Activated CD8-positive, alpha-beta memory T cell treated with anti-CD3 and anti-CD28 coated beads for 24 hours (primary cell): ENCODE measurements at regions not wholly inside any gene's neighbourhood (a gene's known extent, or its start where the extent isn't known, plus 50 kb on each side); places are given as distances from the start of the nearest gene placed in this dataset.

Experiments
- DNase-seq: peaks from one replicate; pipeline ENCODE4 v3.0.0-alpha.2; 2020

DNA sequence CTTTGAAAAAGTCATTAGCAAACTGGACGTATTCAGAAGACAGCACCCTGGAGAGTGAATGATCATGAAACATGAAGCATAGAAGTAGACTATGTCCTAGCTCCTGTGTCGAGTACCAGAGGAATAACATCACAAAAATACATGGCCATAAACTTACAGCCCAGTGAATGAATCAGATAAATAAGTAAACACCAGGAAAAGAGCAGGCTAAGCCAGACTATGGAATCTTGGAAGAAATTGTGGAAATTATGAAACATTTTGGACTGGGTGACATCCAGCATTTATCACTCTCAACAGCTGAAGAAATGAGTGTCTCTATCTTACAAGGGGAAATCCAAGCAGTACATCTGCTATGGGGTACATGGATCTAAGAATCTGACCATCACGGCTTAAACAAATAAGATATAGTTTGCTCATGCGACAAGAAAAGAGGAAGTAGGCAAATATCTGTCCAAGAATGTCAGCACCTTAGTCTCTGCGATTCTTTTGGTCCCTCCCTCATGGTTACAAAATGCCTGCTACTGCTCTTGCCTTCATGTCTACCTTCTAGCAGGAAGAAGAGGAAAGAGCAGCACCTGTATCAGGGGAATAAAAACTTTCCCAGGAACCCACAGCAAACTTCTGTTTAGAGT is 481.5 kb downstream of the BCOR start:
- peak; percentile 47 for DNase-seq

DNA sequence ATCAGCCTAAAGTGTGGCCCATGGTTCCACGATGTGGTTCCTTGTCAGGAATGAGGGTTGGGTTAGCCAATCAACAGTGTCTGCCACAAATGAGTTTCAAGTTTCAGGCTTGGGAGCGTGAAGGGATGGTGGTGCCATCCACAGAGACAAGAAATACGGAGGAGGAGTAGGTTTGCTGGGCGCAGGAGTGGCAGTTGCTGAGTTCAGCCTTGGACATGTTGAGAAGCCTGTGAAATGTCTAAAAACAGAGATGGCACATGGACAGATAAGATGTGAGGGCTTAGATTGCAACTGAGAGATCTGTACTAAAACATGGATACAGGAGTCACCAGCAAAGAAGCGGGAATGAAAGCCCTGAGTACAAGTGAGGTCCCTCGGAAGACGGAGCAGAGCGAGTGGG is 481.0 kb downstream of the BCOR start:
- peak; percentile 49 for DNase-seq

DNA sequence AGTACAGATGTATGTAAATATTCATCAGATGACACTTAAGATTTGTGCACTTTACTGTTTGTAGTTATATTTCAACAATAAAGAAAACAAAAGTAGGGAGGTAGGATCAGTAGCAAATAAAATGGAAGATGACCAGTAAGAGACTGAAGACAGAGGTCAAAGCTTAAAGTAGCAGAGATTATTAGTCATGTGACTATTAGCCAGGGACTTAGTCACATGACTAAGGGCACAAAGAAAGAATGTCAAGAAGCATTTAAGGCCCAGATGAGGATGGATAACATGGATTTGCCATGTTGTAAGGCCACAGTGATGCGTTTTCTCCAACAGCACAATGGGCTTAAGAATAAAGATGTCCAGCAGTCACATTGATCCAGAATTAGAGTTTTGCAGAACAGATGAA is 479.6 kb downstream of the BCOR start:
- DNase-seq, result no peak

DNA sequence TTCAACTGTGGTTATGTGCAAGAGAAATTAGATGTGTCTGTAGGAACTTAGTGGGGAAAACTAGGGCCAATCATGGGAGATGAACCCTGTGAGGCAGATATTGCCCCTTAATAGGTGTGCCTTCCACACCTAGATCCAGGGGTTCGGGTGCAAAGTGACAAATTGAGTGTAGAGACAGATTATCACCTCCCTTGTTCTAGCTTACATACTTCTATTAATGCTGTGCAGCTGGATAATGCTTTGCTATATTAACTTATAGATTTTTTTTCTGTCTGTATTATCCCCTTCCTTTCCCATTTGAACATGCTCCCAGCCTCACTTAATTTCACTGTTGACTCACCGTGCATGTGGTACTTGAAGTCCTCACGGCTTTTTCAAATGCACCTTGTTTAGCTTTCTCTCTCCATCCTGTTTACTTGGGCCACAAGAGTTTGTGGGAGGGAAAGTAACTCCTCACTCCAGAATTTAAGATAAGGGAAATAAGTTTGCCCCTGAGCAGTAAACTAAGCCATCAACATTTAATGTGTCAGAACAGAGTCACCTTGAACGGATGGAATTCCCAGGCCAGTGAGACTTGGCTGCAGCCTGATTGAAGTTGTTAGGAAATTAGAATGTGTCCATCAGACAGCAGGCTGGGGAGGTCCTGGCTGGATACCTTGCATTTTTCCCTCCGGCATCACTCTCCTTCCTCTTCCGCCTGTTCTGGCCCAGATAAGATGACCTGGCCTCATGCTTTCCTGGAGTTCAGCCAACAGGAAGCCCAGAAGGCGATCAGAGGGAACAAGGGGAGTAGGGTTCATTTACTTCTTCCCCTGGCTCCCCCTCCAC is 478.4 kb downstream of the BCOR start:
- DNase-seq, result no peak

DNA sequence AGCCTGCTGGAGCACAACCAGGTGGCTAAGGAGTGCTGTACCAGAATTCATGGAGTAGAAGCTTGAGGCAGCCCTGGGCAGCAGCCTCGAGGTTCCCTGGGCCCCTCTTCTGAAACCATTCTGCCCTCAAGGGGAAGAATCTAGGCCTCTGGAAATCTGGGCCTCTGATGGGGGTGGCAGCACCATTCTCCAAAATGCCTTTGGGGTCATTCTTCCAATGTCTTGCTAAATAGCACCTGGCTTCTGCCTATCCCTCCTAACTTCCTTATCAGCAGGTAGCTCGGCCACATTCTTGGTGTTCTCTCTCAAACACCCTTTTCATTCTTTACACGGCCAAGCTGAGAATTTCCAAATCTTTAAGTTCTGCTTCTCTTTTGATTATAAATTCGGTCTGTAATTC is 473.6 kb downstream of the BCOR start:
- DNase-seq, result no peak

DNA sequence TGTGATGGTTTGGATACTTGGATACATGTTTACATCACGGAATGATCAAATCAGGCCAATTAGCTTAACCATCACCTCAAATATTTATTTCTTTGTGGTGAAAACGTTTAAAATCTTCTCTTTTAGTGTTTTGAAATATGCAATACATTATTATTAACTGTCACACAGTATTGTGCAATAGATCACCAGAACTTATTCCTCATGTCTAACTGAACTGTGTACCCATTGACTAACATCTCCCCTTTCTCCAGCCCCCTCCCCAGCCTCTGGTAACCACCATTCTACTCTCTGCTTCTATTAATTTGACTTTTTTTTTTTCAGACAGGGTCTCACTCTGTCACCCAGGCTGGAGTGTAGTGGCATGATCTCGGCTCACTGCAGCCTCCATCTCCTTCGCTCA is 471.9 kb downstream of the BCOR start:
- no peak for DNase-seq

DNA sequence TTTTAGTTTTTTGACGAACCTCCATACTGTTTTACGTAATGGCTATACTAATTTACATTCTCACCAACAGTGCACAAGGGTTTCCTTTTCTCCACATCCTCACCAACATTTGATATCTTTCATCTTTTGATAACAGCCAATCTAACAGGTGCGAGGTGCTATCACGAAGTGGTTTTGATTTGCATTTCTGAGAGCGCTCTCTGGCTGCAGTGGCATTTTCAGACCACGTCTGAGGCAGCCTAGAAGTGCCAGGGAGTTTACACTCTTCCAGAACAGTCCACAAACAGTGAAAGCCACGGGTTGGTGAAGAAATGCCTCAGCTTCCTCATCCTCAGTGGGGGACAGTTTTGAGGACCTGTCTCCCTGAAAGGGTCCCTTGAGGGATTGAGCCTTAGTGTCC is 471.0 kb downstream of the BCOR start:
- DNase-seq, result peak; percentile 51

DNA sequence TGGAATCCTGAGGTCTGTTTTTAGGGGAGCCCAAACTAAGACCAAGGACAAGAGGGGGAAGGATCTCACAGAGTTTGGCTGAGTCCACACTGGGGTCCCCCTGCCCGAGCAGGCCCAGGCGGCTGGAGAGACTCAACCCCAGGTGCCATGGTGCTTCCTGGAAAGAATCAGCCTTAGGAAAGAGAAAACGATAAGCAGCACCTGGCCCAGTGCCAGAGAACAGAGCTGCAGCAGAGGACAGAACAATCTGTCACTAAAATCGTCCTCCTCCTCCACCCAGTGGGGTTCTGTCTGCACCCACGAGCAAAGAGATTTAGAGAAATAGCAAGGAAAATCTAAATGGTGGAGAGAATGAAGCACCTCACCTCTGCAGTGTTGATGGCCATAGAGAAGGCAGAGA is 470.5 kb downstream of the BCOR start:
- DNase-seq, result no peak

DNA sequence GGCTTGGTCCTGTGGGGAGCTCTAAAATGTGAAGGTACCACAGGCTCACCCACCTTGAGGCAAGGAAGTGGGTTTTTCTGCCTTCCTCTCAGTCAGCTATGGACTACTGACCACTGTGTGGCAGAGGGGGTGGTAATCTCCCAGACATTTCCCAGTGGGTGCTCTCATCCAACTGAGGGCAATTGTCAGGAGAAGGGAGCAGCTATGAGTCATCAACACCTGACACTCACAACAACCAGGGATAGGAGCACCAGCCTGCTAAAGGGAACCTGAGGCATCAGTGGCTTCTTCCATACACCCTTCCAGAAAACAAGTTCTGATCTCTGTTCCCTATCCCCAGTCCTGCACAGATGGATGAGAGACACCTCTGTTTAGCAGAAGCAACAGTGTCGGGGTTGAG is 468.8 kb downstream of the BCOR start:
- DNase-seq, result peak; percentile 53

DNA sequence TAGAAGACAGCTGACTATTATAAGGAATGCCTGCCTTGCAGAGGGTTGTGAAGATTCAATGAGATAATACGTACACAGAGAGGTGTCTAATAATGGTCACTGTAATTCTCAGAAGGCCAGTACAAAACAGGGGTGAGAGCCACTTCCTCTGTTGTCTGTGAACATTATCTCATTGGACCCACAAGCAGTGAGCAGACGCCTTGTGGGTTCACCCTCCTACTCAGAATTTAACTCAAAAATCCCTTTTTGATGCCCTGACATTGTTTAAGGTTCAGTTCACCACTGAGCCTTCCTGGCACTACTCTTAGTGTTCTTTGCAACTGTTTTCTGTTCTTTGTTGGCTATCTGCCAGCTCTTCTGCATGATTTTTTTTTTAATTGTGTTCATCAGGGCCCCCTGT is 467.4 kb downstream of the BCOR start:
- no peak for DNase-seq

DNA sequence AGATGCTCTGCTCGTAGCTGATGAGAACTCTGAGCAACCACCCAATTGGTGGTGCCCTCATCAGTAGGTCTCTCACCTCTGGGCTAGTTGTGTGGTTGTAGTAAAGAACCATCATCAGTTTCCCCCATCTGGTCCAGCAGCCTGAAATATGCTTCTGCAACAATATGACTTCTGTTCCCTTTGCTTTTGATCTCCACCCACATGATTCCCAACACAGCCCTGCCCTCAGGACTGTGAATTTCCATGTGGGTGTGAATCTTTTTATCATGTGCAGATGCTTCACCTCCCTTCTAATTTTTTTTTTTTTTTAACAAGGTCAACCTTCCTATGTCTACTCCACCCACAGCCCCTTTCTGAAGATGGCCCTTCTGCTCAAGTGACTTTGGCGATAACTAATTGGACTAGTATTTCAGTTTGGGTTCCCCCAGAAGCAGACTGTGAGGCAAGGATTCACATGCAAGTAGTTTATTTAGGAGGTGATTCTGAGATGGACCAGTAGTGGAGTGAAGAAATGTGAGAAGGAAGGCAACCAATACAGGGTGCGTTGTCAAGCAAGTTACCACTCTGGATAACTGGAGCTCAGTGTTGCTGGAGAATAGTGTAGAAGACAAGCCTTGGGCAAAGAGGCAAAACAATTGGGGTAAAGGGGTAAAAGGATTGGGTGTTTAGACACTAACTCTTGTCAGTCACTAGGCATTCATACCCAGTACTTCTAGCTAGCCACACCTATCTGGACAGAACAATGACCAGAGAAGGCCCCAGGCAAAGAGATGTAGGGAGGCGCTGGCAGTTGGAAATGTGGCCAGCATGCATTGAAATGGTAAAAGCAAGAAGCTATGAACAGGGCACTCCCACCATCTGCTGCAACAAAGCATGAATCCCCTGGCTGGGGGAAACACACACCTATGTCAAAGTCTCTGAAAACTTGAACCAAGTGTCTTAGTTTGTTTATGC is 466.2 kb downstream of the BCOR start:
- peak; percentile 48 for DNase-seq

DNA sequence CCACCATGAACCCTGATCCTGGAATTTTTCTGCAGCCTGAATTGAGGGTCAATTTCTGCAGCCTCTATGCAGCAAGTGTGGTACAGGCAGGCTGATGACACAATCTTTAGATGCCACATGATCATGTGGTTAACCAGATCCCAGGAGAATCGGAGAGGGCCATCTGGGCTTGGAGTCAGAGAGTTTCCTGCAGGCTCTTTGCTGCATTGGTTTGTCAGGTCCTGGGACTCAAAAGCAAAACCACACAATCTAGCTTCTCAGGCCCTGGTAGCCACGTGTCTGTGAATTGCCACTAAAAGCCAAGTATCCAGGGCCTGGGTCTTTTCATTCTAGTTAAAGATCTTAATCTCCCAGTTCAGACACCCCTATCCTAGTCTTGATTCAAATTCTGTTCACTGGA is 464.5 kb downstream of the BCOR start:
- DNase-seq, result no peak

DNA sequence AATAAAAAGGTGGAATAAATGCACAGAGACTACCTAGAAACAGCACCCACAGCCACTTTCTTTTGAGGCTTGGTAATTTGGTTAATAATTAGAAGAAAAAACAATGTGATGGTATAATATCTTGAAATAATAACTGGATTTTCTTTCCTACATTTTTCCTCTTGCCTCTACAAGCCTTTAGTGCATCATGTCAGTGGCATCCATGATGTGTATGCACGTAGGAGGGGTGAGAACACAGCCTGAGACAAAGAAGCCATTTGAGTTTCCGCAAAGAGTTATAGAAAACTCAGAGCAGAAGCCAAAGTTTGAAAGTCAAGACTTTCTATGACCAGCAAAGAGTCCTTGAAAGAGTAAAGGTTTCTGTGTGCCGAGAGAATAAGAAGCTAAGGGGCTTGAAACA is 461.3 kb downstream of the BCOR start:
- no peak for DNase-seq

DNA sequence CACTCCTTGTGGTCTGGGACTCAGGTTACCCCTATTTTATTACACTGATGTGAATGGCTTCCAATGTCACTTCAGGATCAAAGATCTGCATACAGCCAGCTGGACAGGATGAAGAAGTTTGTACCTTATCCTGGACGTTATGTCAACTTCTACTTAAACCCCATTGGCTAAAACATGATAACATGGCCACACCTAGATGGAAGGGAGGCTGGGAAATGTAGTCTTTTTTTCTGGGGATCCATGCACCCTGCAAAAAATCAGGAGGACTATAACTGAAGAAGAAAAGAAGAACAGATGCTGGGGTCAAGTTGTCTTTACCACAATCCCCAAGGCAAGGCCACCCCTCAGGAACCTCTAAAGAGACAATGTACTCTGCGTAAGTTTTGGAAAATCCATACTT is 459.2 kb downstream of the BCOR start:
- DNase-seq, result no peak

DNA sequence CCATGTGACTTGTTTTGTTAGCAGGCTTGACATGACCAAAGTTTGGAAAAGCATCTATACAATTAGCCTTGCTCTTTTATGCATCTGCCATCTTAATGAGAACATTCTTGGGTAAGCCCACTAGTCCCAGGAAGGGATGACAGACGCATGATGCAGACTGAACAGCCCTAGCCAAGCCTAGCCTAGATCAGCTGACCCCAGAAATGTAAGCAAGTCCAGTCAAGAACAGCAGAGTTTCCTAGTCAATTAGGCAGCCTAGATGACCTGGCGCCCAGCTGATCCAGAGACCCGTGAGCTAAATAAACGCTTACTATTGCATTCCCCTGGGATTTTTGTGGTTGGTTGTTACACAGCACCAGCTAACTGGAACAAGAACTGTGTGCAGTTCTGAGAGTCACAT is 457.9 kb downstream of the BCOR start:
- no peak for DNase-seq

DNA sequence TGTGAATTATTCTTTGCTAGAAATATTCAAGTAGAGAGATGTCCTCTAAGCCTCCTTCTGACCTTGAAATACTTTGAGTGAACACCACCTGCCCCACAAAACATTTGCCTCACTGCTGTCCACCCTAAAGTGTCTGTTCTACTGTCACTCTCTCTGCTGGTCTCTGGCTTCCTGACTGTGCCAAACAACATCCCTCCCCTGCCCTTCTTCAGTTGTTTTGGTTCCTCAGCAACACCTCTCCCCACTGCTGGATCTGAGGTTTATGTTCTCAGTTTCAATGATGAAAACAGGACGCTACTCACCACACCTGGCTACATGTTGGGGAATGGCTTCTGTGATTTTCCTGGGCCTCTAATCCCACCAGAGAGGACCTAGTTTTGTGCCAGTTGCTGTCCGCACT is 456.9 kb downstream of the BCOR start:
- DNase-seq, result no peak

DNA sequence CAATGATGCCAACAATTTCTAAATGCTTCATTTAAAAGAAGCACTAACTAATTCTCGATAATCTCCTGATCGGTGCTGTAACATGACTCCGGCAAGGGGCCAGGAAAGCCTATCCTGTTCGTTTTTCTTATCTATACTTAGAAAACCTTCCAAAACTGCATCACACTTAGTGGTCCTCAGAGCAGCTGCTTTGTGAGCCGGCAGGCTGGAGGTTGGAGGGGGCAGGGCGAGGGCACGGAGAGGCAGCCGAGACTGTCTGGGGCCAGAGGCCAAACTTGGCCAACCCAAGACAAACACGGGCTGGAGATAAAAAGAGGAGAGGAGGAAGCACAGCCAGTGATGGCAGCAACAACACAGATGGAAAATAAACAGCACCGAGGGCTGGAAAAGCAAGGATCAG is 455.7 kb downstream of the BCOR start:
- no peak for DNase-seq

DNA sequence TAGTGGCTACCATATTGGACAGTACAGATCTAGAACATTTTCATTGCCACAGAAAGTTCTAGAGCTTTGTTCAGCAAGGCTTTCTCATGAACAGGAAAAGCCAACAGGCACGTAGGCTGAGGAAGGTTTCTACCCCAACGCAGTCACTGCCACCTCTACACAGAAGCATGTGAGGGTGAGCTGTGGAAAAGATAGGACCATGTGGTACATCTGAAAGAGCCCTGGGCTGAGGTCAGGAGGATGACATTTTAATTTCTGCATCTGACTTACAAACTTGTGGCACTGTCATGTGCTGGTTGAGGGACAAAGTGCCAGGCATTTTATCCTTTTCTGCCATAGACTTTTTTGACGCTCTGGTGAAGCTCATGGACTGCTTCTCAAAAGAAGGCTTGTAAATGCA is 454.2 kb downstream of the BCOR start:
- peak; percentile 46 for DNase-seq

DNA sequence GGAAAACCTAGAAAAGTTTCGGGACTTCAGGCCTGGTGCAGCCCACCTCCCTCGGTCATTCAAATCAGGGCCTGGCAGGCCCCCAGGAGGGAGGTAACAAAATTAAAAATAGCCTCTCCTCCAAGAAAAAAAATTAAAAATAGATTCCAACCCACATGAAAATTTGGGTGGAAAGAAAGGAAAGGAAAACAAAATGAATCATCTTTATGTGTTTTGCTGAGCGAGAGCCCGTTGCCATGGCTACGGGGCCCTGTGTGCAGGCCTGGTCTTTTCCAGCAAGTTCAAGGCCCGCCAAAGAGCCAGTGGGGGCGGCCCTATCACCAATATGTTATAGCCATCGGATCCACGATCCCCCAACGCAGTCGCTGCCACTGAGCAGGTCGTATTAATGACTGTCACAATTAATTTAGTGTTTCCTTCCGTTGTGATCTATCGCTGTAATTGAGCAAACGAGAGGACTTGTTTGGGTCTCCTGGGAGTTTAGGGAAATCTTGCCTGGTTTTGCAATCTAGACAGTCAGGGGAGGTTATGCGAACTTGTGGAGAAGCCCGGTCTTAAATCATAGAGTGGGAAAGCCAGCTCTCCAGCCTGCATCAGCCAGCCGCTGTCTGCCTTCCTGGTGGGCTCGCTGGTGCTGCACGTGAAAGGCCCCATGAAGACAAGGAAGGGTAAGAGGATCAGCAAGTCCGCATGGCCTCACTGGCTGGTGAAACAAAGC is 452.4 kb downstream of the BCOR start:
- DNase-seq, result no peak

DNA sequence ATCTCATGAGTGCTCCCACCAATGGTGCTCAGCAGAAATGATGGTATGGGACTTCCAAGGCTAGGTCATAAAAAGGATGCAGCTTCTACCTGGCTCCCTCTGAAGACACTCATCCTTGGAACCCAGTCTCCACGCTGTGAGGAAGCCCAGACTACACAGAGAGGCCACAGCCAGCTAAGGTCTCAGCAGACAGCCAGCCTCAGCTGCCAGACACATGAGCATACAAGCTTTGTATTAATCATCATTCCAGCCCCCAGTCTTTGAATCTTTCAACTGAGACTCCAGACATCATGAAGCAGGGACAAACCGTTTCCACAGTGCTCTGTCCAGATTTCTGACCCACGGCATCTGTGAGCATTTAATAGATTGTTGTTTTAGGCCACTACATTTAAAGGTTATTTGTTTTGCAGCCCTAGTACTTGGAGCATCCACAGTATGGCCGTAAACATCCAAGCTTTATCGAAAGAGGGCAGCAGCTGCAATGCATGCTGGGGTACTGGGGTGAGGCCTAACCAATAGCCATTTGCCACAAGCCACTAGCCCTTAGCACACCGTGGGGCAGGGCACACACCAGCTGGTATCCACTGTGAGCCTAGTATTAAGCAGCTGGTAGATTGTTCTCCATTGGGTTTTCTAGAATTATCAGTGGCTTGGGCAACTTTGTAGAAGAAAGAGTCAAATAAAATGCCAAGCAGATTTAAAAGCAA is 449.1 kb downstream of the BCOR start:
- DNase-seq, result no peak

DNA sequence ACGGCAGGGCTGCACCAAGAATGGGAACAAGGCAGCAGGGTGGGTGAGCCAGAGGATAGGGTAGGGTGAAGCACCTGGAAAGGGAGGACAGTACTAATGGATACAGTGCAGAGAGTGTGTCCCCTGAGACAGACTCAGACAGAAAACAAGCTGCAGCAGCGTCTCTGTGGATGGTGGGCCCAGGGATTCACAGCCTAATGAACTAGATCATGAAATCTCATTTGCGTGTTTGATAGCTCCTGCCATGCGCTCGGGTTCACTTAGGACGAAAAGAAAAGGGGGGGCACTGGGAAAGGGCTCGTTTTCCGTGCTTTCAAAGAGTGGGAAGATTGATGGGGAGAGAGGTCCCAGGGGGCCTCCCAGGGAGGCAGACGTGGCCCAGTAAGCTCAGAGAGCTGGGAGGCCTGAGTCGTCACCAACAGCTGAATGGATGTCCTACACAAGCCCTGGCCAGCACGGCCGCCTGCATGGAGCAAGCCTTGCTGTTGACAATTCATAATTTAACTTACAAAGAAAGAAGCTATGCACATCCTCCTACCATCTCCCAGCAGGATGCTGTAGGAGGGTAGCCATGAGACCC is 446.9 kb downstream of the BCOR start:
- peak; percentile 41 for DNase-seq

DNA sequence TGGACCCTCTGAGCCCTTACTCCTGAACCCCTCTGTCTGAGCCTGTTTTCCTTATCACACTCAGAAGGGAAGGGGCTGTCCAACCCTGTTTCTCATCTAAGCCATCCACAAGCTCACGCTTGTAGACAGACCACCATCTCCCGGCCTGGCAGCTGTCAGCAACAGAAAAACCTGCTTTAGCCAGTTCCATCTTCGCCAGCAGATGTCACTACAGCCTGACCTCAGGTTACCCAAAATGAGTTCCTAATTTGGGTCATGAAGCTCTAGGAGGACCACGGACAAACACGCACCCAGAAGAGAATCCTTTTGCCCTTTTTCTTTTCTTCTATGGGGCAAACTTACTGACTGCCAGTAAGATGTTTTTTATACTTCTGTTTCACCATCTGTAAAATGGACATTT is 445.4 kb downstream of the BCOR start:
- peak; percentile 58 for DNase-seq
